Endothelial cell of umbilical vein (primary cell): ENCODE measurements at regions not wholly inside any gene's neighbourhood (a gene's known extent, or its start where the extent isn't known, plus 50 kb on each side); places are given as distances from the start of the nearest gene placed in this dataset.

ENCODE experiments used
- BruUV-seq: library from RNA; stranded (reverse); fragments of 400-500 nt; replicated peaks from 2 replicates; lab custom pipeline; 2021; lab: Mats Ljungman, UMichigan
- CTCF ChIA-PET: fragments of 300-600, 350-600 bp; sonication (Branson Sonifier 250); formaldehyde crosslinking; loops from one replicate; lab custom pipeline; 2021; ENCODE audit warnings: antibody characterized with exemption, inconsistent platforms; lab: Charles Lee
- POLR2A ChIA-PET: fragments of 300-600, 350-600 bp; sonication (Branson Sonifier 250); formaldehyde crosslinking; loops from one replicate; lab custom pipeline; 2021; ENCODE audit warnings: antibody characterized with exemption, inconsistent platforms; lab: Charles Lee
- DNase-seq: peaks from one replicate; pipeline ENCODE4 v3.0.0-alpha.2; 2011; ENCODE audit warnings: low read depth, low spot score
- FAIRE-seq: peaks from 2 replicates; lab custom pipeline; 2011; peaks lifted over from hg19 to GRCh38; lab: Jason Lieb, UNC
- H2AFZ ChIP-seq: 2 replicates; pipeline ENCODE4 v1.6.0; 2012; ENCODE audit warnings: low read depth, low read length, control low read depth, inconsistent platforms
- H3K27ac ChIP-seq: 2 replicates; pipeline ENCODE4 v1.5.1; 2011; ENCODE audit warnings: low read depth, mild to moderate bottlenecking, control low read depth, low read length, moderate library complexity; ENCODE audit not compliant: insufficient read depth
- H3K27me3 ChIP-seq, 2 experiments: 2 replicates each; pipeline versions ENCODE4 v1.6.0 to v1.6.1; 2011; ENCODE audit warnings: low read length in 2 of 2, mixed read lengths in 1 of 2; ENCODE audit not compliant: control insufficient read depth in 2 of 2, insufficient read depth in 2 of 2
- H3K36me3 ChIP-seq, 2 experiments: 2 replicates in 1 of 2; 3 replicates in 1 of 2; pipeline ENCODE4 v1.5.1; 2011; ENCODE audit warnings: low read length in 2 of 2, mild to moderate bottlenecking in 1 of 2, moderate library complexity in 1 of 2; ENCODE audit not compliant: control insufficient read depth in 2 of 2, insufficient read depth in 2 of 2; ENCODE audit errors: extremely low read depth in 1 of 2
- H3K4me1 ChIP-seq: 3 replicates; pipeline ENCODE4 v1.5.1; 2011; ENCODE audit warnings: mild to moderate bottlenecking, low read length; ENCODE audit not compliant: control insufficient read depth, insufficient read depth; ENCODE audit errors: extremely low read depth
- H3K4me2 ChIP-seq: 2 replicates; pipeline ENCODE4 v1.6.1; 2011; ENCODE audit warnings: low read length, control low read depth, mixed read lengths; ENCODE audit not compliant: insufficient read depth
- H3K4me3 ChIP-seq, 3 experiments: fragments of 200-600 bp in 1 of 3; sonication (generic), shearing (Covaris generic) in 1 of 3; replicated peaks in 1 of 3; 2 replicates each; pipeline ENCODE4 v1.5.1; 2011 to 2016; ENCODE audit warnings: control low read depth in 3 of 3, low read length in 3 of 3, mild to moderate bottlenecking in 2 of 3, inconsistent platforms in 1 of 3, low read depth in 1 of 3, moderate library complexity in 1 of 3; ENCODE audit not compliant: insufficient read depth in 1 of 3
- H3K79me2 ChIP-seq: 2 replicates; pipeline ENCODE4 v1.6.0; 2012; ENCODE audit warnings: low read length, inconsistent platforms; ENCODE audit not compliant: control insufficient read depth, insufficient read depth
- H3K9ac ChIP-seq: replicated peaks from 2 replicates; pipeline ENCODE3; 2011; ENCODE audit warnings: low read length, control low read depth; ENCODE audit not compliant: insufficient read depth; ENCODE audit errors: extremely low read depth
- H3K9me1 ChIP-seq: replicated peaks from 3 replicates; pipeline ENCODE4 v1.6.0; 2011; ENCODE audit warnings: mild to moderate bottlenecking, low read length; ENCODE audit not compliant: control insufficient read depth, insufficient read depth; ENCODE audit errors: extremely low read depth
- H3K9me3 ChIP-seq: replicated peaks from 2 replicates; pipeline ENCODE4 v1.5.1; 2012; ENCODE audit warnings: low read length, inconsistent platforms; ENCODE audit not compliant: control insufficient read depth, insufficient read depth
- H4K20me1 ChIP-seq: replicated peaks from 2 replicates; pipeline ENCODE3; 2011; ENCODE audit warnings: mild to moderate bottlenecking, low read length; ENCODE audit not compliant: control insufficient read depth, insufficient read depth; ENCODE audit errors: extremely low read depth
- CTCF ChIP-seq, 2 donors: IDR thresholded peaks; 1 replicate in 1 of 2; 2 replicates in 1 of 2; pipeline ENCODE4 v1.5.1; 2011; ENCODE audit warnings: low read length in 2 of 2, mild to moderate bottlenecking in 2 of 2, moderate library complexity in 2 of 2, control low read depth in 1 of 2, inconsistent platforms in 1 of 2, low read depth in 1 of 2; ENCODE audit not compliant: insufficient read depth in 1 of 2; ENCODE audit errors: extremely low read depth in 1 of 2
- EZH2 ChIP-seq: IDR thresholded peaks from 2 replicates; pipeline ENCODE4 v1.6.1; 2012; ENCODE audit warnings: borderline replicate concordance, low read depth, mild to moderate bottlenecking, moderate library complexity, low read length, inconsistent platforms; ENCODE audit not compliant: severe bottlenecking
- FOS ChIP-seq: IDR thresholded peaks from 2 replicates; pipeline ENCODE4 v1.6.1; 2011; ENCODE audit warnings: mild to moderate bottlenecking, low read length, moderate library complexity, borderline replicate concordance; ENCODE audit not compliant: insufficient read depth
- GATA2 ChIP-seq: IDR thresholded peaks from 2 replicates; pipeline ENCODE4 v1.7.0; 2011; ENCODE audit warnings: low read depth, mild to moderate bottlenecking, moderate library complexity, mixed read lengths, low read length; ENCODE audit not compliant: insufficient read length, insufficient read depth
- JUN ChIP-seq: IDR thresholded peaks from 2 replicates; pipeline ENCODE4 v1.6.1; 2011; ENCODE audit warnings: borderline replicate concordance, low read depth; ENCODE audit not compliant: insufficient read length, insufficient read depth
- MAX ChIP-seq: IDR thresholded peaks from 2 replicates; pipeline ENCODE4 v1.6.1; 2011; ENCODE audit not compliant: insufficient read depth, insufficient read length
- MYC ChIP-seq: IDR thresholded peaks from one replicate; pipeline ENCODE4 v1.6.1; 2011; ENCODE audit warnings: mild to moderate bottlenecking, low read depth, low read length
- POLR2A ChIP-seq: IDR thresholded peaks from 2 replicates; pipeline ENCODE4 v1.6.1; 2012; ENCODE audit warnings: low read depth, mild to moderate bottlenecking, control low read depth, low read length
- POLR2AphosphoS5 ChIP-seq: IDR thresholded peaks from 2 replicates; pipeline ENCODE4 v1.6.1; 2012; ENCODE audit warnings: low read depth, mild to moderate bottlenecking, control low read depth, low read length, moderate library complexity; ENCODE audit not compliant: insufficient read depth
- dilution Hi-C: fragments of 300-500 bp; cut with MboI; formaldehyde crosslinking; loops from one replicate; pipeline ENCODE4 v1.15.0; 2019; ENCODE audit warnings: low sequenced_read_pairs; ENCODE audit not compliant: extremely low pct_ligation_motif_present
- intact Hi-C: fragments of 100-400 bp; cut with micrococcal nuclease; formaldehyde crosslinking; loops from one replicate; pipeline ENCODE4 v1.10.0; 2022

GRCh38 chr14:100403105-100403504 lies 80.0 kb downstream of the SLC25A47 start:
- no peak for TF ChIP-seq POLR2AphosphoS5
- no peak for TF ChIP-seq FOS
- TF ChIP-seq JUN = no peak
- TF ChIP-seq GATA2 = no peak
- TF ChIP-seq MAX = no peak
- no peak for TF ChIP-seq MYC
- TF ChIP-seq EZH2 = no peak
- no peak for TF ChIP-seq POLR2A
- no peak for TF ChIP-seq CTCF (IDR thresholded peaks at IDR 0.05; ENCODE audit: extremely low read depth in 1 of 2, insufficient read depth in 1 of 2, low read depth in 1 of 2, low read length in 2 of 2)
- Histone ChIP-seq H3K4me3 (no peak overlapping the region), H3K27me3 (no peaks in the 10 kb centered on the region), H3K4me1 (peaks cover 4% of the 10 kb centered on the region), H4K20me1 (no peaks in the 10 kb centered on the region), H3K36me3 (no peaks in the 10 kb centered on the region), H3K79me2 (no peaks in the 10 kb centered on the region), H3K9me3 (no peaks in the 10 kb centered on the region), H2AFZ (no peak overlapping the region), H3K9ac (no peak overlapping the region), H3K9me1 (no peaks in the 10 kb centered on the region), H3K27ac (no peak overlapping the region), H3K4me2 (no peak overlapping the region)
- ChIA-PET POLR2A (no interaction called here), CTCF (interaction anchor here (0.9 to 1.9 kb wide), 7 partner anchors 11 to 250 kb away, joined by 3 to 11 read pairs (median 5); no protein-coding TSS in a partner anchor)
- no TSS peak for BruUV-seq
- intact Hi-C loops = no loop called here
- FAIRE-seq (no peak), DNase-seq (no peak)
- dilution Hi-C loops = loop anchor here (25.0 kb wide), 1 partner anchor 259 kb away; no protein-coding TSS in a partner anchor
